ENCODE measurements at regions not wholly inside any gene's neighbourhood (a gene's known extent, or its start where the extent isn't known, plus 50 kb on each side); places are given as distances from the start of the nearest gene placed in this dataset.

DNA sequence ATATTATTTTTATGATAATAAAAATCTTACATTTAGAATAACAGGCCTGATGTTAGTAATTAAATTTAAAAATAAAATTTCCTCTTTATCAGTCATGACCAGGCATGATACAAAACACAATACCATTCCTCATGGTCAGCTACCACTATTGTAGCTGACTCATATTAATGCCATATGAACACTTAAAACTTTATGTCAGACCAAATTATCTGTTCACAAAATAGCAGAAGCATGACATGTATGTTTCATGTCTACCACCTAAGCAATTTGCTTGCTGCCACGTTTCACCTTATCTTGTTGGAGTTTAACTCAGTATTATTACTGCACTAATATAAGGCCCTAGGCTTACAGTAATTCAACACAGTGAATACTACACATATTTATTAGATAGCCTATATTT, 65.7 kb downstream of the HTR1B start:
- TF ChIP-seq TARDBP (IDR thresholded peaks at IDR 0.05) (no peak), HDGF (IDR thresholded peaks at IDR 0.05; ENCODE audit: borderline replicate concordance) (no peak), SUZ12 (IDR thresholded peaks at IDR 0.05) (no peak), BHLHE40 (IDR thresholded peaks at IDR 0.05; ENCODE audit: borderline replicate concordance) (no peak), SP1 (IDR thresholded peaks at IDR 0.05) (no peak)

All from HEK293T (cell line).